ENCODE measurements at regions not wholly inside any gene's neighbourhood (a gene's known extent, or its start where the extent isn't known, plus 50 kb on each side); places are given as distances from the start of the nearest gene placed in this dataset.

DNA sequence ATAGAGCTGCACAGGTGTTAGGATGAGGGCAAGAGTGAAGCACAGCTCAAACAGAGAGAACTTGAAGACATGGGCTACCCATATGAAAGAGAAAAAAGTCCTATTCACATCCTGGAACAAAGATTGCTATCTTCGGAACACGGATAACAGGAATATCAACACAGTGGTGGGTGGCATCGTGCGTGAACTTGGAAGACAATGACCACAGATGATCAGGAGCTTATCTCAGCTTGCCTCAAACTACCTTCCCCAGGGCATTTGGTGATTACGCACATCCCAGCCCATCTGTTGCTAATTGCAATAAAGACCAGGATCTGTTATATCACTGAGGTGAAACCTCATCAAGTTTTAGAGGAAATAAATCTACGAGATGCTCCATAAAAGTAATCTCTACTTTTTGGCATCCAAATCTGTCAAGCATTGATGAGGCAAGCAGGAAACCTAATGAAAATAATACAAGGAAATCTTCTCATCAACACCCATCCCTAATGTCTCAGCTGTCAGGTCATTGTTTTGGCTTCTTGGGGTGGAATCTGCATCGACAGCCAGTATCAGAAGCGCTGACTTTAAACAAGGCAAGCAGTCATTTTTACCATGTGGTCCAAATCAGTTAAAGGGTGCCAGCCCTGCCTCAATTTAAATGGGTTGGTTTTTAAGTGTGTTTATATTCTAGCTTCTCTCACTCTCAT is 188.2 kb downstream of the SPCS3 start:
- no peak for DNase-seq (ENCODE audit: low spot score)

GRCh38 chr4:176508780-176509331 is 189.1 kb downstream of the SPCS3 start:
- DNase-seq (ENCODE audit: low spot score), result no peak

DNA sequence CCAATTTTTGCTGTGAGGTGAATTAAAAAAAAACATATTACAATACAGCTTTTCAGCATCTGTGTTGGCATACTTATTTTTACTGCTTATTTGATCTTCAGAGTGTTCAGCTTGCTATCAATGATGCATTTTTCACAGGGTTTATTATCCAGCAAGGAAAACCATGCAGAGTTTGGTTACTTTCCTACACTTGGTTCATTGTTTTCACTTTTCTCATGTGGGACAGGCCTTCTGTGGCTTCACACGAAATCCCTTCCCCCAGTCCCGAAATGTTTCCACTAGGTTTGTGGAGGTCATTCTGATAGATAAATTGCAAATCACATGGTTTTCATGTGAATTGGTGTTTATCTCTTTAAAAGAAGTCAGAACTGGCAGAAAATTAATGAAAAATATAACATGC is 205.8 kb downstream of the SPCS3 start:
- DNase-seq (ENCODE audit: low spot score), result no peak

- DNase-seq (ENCODE audit: low spot score), result no peak
Measured at GRCh38 chr4:176526704-176527103, 206.9 kb downstream of the SPCS3 start.

- no peak for DNase-seq (ENCODE audit: low spot score)
Measured at GRCh38 chr4:176529574-176529973, 209.8 kb downstream of the SPCS3 start.

DNA sequence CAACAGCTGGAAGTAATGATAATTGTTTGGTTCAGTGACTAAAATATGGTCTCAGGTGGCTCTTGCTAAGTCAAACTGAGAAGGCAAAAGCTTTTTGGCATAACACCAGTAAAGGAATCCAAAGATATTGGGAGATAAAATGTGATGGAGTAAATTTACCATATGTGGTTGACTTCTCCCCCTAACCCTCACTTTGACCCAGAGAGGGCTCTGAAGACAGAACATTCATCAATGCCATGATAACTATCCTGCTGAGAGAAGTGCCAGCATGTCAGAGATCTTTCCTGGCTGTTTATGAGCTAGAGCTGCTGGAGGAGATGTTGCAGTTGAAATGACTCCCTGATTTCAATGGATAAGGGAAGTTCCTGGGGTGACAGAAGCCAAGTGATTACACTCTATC is 213.4 kb downstream of the SPCS3 start:
- no peak for DNase-seq (ENCODE audit: low spot score)

GRCh38 chr4:176534566-176534965 is 214.8 kb downstream of the SPCS3 start:
- peak; percentile 60 for DNase-seq (ENCODE audit: low spot score)

DNA sequence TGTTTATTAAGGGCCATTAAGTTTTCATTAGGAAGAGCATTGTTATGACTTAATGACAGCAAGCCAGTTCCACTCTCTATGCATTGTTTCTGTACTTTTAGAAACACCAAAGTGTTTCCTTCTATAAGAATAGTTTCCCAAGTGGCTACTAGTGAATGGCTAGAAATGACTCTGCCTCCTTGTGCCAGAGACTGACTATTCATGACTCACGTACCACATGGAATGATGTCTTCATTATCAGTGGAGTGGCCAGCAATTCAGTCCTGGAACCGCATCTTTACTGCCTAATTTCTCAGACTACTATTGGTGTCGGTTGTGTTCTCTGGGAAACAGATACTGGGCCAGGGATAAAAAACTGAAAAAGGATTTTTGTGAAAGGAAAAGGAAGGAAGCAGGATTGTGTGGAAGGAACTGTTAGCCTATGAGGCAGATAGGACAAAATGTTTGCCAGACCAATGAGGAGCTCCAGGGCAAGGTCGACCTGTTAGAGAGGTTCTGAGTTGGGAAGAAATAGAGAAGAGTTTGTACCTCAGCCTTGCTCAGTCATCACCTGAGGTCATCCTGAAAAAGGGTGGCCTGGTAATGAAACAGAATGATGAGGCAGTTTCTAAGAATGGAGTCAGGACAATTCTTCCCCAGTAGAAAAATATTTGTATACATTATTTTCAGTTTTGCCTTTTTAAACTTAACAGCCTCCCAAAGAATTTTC is 218.6 kb downstream of the SPCS3 start:
- peak; percentile 88 for DNase-seq (ENCODE audit: low spot score)

- no peak for DNase-seq (ENCODE audit: low spot score)
Measured at GRCh38 chr4:176539091-176539784, 219.5 kb downstream of the SPCS3 start.

DNA sequence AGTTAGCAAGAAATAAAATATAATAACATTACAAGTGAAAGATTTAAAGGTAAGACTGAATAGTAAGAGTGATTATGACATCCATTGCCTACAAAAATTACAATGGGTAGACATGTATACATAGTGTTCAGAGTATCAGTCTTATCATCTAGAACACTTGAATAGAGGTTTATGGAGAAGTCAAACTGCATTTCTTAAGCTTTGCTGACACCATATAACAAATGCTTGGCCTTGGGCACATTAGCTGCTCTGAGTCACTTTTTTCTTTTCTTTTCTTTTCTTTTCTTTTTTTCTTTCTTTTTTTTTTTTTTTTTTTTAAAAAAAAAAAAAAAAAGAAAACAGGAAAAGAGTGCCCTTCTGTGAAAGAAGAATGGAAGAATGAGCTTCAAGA is 220.0 kb downstream of the SPCS3 start:
- DNase-seq (ENCODE audit: low spot score), result no peak

DNA sequence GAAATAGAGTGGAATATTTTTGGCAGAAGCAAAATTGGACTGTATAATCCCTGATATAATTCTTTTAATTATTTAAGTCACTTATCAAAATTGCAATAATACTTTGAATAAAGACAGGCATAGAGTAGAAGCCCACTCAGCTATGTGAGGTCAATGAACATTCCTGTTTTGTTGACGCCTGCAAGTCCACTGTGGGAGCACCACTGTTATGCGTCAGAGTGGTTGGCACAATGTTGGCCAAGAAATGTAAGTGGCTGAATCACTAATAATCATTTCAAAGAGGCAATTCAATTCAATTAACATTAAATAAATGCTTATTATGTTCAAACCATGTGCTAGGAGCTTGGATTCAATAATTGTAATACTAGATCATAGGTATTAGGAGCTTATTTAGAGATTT is 221.0 kb downstream of the SPCS3 start:
- DNase-seq (ENCODE audit: low spot score), result no peak

- no peak for DNase-seq (ENCODE audit: low spot score)
Measured at GRCh38 chr4:176545872-176546271, 226.1 kb downstream of the SPCS3 start.

DNA sequence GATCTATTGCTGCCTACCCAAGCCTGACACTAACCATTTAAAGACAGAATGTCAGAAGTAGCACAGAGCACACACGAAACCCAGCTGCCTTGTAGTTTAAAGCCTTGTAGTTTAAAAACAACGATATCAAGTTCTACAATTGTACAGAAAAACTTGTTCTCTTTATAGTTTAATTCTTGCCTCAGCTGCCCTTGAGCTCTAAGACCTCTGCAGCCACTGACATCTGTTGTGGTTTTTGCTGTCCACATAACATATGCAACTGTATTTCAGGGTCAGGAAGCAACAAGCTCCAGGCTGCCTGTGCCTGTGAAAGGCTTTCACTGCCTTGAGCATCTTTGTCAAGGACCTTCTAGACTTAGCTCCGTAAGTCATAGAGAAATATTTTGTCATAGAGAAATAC is 227.2 kb downstream of the SPCS3 start:
- DNase-seq (ENCODE audit: low spot score), result peak; percentile 60

DNA sequence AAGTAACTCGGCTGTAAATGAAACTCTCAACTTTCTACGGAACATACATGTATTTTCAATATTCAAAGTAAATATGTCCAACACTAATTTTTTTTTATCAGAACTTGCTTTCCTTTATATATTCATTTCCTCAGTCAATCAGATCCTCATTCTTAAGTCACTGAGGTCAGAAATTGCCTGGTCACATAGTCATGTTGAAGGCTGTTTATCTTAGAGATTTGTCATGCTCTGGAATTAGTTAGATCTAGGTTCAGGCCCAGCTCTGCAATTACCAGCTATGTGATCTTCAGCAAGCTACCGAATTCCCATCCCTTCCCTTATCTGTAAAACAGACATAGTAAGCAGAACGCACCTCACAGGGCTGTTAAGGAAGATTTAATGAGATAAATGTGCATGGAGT is 228.8 kb downstream of the SPCS3 start:
- peak; percentile 46 for DNase-seq (ENCODE audit: low spot score)

GRCh38 chr4:176549161-176549865 is 229.5 kb downstream of the SPCS3 start:
- DNase-seq (ENCODE audit: low spot score), result peak; percentile 15

- DNase-seq (ENCODE audit: low spot score), result no peak
Measured at GRCh38 chr4:176558661-176559060, 234.1 kb downstream of the VEGFC start.

DNA sequence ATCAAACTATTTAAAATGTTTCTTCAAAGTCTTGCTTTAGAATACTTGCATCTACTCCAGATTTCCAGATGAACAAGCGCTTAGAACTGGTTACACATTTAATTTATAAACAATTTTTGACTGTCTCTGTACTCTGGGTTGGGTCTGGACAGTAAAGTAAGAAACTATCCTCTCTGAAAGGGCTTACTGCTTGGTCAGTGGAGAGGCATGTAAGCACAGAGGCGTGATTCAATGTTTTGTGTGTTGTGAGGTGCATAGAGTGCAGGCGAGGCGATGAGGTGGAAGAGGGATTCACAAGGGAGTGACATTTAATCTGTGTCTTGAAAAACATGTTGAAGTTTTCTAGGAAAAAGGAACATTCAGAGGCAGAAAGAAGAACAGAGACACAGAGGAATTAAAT is 231.4 kb downstream of the VEGFC start:
- DNase-seq (ENCODE audit: low spot score), result no peak

DNA sequence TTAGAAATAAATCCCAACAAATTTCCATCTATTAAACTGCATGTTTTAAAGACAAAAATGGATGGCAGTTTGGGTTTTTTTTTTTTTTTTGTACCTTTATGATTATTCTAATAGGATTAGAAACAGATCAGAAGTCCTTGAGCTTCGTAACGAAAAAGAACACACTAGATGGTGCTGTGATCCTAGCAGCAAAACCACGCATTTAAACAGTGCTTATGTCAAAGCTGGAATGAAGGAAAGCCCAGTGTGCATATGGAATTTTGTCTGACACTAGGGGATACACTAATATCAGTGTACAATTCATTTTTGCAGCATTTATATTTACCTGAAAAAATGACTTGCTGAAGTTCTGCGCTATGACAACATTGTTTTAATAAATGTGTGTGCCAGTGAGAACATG is 229.1 kb downstream of the VEGFC start:
- DNase-seq (ENCODE audit: low spot score), result no peak

DNA sequence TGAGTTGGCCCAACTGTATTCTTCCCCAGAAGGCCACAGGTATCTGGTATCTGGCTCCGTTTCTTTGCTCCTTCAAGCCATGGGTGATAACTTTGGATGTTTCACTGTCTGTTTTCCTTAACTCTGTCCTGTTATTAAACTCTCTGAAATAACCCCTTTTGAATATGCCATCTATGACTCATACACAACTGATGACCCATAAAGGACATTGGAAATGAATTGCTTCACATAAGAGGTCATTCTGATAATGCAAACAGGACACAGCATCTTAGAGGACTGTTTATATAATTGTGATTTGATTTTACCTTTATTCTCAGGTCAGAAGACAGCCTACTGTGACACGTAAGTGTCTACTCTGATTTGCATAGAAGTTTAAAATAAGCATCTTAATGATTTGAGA is 227.7 kb downstream of the VEGFC start:
- DNase-seq (ENCODE audit: low spot score), result no peak

- DNase-seq (ENCODE audit: low spot score), result no peak
Measured at GRCh38 chr4:176566769-176567168, 226.0 kb downstream of the VEGFC start.

GRCh38 chr4:176568238-176568637 is 224.5 kb downstream of the VEGFC start:
- DNase-seq (ENCODE audit: low spot score), result no peak

DNA sequence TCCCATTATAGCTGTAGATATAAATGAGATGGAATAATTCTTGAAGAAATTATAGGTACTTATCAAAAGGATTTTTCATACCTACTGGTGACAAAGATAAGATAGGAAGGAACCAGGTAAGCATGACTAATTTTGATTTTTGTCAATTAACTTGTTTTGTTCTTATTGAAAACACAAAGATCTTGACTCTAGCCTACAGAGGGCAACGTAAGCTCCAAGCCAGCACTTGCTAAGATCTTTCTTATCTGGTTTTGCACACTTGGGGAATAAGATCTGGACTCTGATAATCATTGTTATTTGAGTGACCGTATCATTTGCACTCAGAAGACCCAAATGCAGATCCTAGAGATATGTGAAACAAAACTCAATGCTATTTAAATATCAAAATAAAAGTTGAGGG is 223.4 kb downstream of the VEGFC start:
- no peak for DNase-seq (ENCODE audit: low spot score)
